Activated T-helper 9 cell treated with anti-CD3 and anti-CD28 coated beads, Interleukin-2, amount 50 U/mL, for 16 hours (primary cell): ENCODE measurements at regions not wholly inside any gene's neighbourhood (a gene's known extent, or its start where the extent isn't known, plus 50 kb on each side); places are given as distances from the start of the nearest gene placed in this dataset.
"Not testable (repeated sequence)": the region's sequence is repeated elsewhere in the genome, so short reads cannot be mapped to it uniquely, and the experiment has no call there.

Source experiments
- DNase-seq: peaks from one replicate; pipeline ENCODE4 v3.0.0-alpha.2; 2020; ENCODE audit warnings: low read depth

- no peak for DNase-seq
These were observed 137.3 kb upstream of the FHL2 start for GRCh38 chr2:105536175-105536574.

- DNase-seq = not testable (repeated sequence)
These were observed 130.4 kb upstream of the FHL2 start for GRCh38 chr2:105529258-105529657.

- DNase-seq = no peak
These were observed 127.4 kb upstream of the FHL2 start for GRCh38 chr2:105526000-105526925.

GRCh38 chr2:105525201-105525600, 126.3 kb upstream of the FHL2 start:
- no peak for DNase-seq

- DNase-seq = no peak
These were observed 123.8 kb upstream of the FHL2 start for GRCh38 chr2:105522645-105523044.

- no peak for DNase-seq
These were observed 122.8 kb upstream of the FHL2 start for GRCh38 chr2:105521616-105522015.

- DNase-seq = no peak
These were observed 122.3 kb upstream of the FHL2 start for GRCh38 chr2:105521176-105521575.

- DNase-seq = no peak
These were observed 120.7 kb upstream of the FHL2 start for GRCh38 chr2:105519516-105519915.

- no peak for DNase-seq
These were observed 120.0 kb upstream of the FHL2 start for GRCh38 chr2:105518897-105519296.

GRCh38 chr2:105517814-105518705, 119.2 kb upstream of the FHL2 start:
- no peak for DNase-seq

- DNase-seq = no peak
These were observed 116.9 kb upstream of the FHL2 start for GRCh38 chr2:105515581-105516415.

GRCh38 chr2:105514576-105514975, 115.7 kb upstream of the FHL2 start:
- DNase-seq = no peak

- DNase-seq = no peak
These were observed 112.1 kb upstream of the FHL2 start for GRCh38 chr2:105510761-105511528.

- DNase-seq = no peak
These were observed 110.6 kb upstream of the FHL2 start for GRCh38 chr2:105509269-105510086.

- not testable (repeated sequence) for DNase-seq
These were observed 108.0 kb upstream of the FHL2 start for GRCh38 chr2:105506860-105507259.

- DNase-seq = no peak
These were observed 105.6 kb upstream of the FHL2 start for GRCh38 chr2:105504459-105504858.

GRCh38 chr2:105502625-105503334, 103.9 kb upstream of the FHL2 start:
- DNase-seq = no peak

GRCh38 chr2:105498281-105498846, 99.5 kb upstream of the FHL2 start:
- DNase-seq = no peak

GRCh38 chr2:105497094-105497493, 98.2 kb upstream of the FHL2 start:
- DNase-seq = no peak
